GM21737 (cell line): ENCODE measurements at regions not wholly inside any gene's neighbourhood (a gene's known extent, or its start where the extent isn't known, plus 50 kb on each side); places are given as distances from the start of the nearest gene placed in this dataset.
"Not testable (repeated sequence)": the region's sequence is repeated elsewhere in the genome, so short reads cannot be mapped to it uniquely, and the experiment has no call there.

Source experiments
- ATAC-seq: cut with Tn5 transposase; IDR thresholded peaks from one replicate; pipeline ENCODE4 v1.9.1; 2021; ENCODE audit warnings: mild to moderate bottlenecking, moderate library complexity; ENCODE audit not compliant: unreplicated experiment

GRCh38 chr7:34207810-34208209 is 302.5 kb downstream of the BMPER start:
- no peak for ATAC-seq

- ATAC-seq, result no peak
These were observed 303.7 kb downstream of the BMPER start for GRCh38 chr7:34208878-34209621.

- ATAC-seq, result no peak
These were observed 305.7 kb downstream of the BMPER start for GRCh38 chr7:34211018-34211417.

- ATAC-seq, result no peak
These were observed 312.6 kb downstream of the BMPER start for GRCh38 chr7:34217972-34218371.

GRCh38 chr7:34219153-34219718 is 313.9 kb downstream of the BMPER start:
- no peak for ATAC-seq

GRCh38 chr7:34220506-34221185 is 315.3 kb downstream of the BMPER start:
- ATAC-seq, result no peak

GRCh38 chr7:34222316-34222715 is 317.0 kb downstream of the BMPER start:
- no peak for ATAC-seq

- ATAC-seq, result no peak
These were observed 317.4 kb downstream of the BMPER start for GRCh38 chr7:34222722-34223121.

GRCh38 chr7:34224281-34224680 is 318.9 kb downstream of the BMPER start:
- ATAC-seq, result no peak

- ATAC-seq, result no peak
These were observed 319.9 kb downstream of the BMPER start for GRCh38 chr7:34225193-34225592.

- ATAC-seq, result no peak
These were observed 322.2 kb downstream of the BMPER start for GRCh38 chr7:34227525-34227924.

- not testable (repeated sequence) for ATAC-seq
These were observed 329.8 kb downstream of the BMPER start for GRCh38 chr7:34235101-34235500.

- ATAC-seq, result no peak
These were observed 330.7 kb downstream of the BMPER start for GRCh38 chr7:34236057-34236456.

GRCh38 chr7:34236839-34237492 is 331.6 kb downstream of the BMPER start:
- ATAC-seq, result no peak

GRCh38 chr7:34237493-34237849 is 332.1 kb downstream of the BMPER start:
- no peak for ATAC-seq

GRCh38 chr7:34240417-34240816 is 335.1 kb downstream of the BMPER start:
- no peak for ATAC-seq

GRCh38 chr7:34242391-34242790 is 337.1 kb downstream of the BMPER start:
- ATAC-seq, result no peak

GRCh38 chr7:34245246-34245645 is 339.9 kb downstream of the BMPER start:
- ATAC-seq, result no peak

GRCh38 chr7:34247468-34247867 is 342.1 kb downstream of the BMPER start:
- no peak for ATAC-seq

- ATAC-seq, result no peak
These were observed 343.9 kb downstream of the BMPER start for GRCh38 chr7:34249192-34249591.

GRCh38 chr7:34260279-34260678 is 354.9 kb downstream of the BMPER start:
- ATAC-seq, result no peak

GRCh38 chr7:34263168-34263567 is 357.8 kb downstream of the BMPER start:
- no peak for ATAC-seq
